ENCODE measurements at regions not wholly inside any gene's neighbourhood (a gene's known extent, or its start where the extent isn't known, plus 50 kb on each side); places are given as distances from the start of the nearest gene placed in this dataset.

GRCh38 chr16:55058576-55058975 lies 127.9 kb downstream of the IRX5 start:
- TF ChIP-seq CTCF (conservative IDR thresholded peaks at IDR 0.05; ENCODE audit: low read length) = no peak
- TF ChIP-seq EZH2phosphoT487 (IDR thresholded peaks at IDR 0.05; ENCODE audit: borderline replicate concordance) = no peak

Data from Loucy (cell line).